ENCODE measurements at regions not wholly inside any gene's neighbourhood (a gene's known extent, or its start where the extent isn't known, plus 50 kb on each side); places are given as distances from the start of the nearest gene placed in this dataset.

- TF ChIP-seq, protein P1, sequence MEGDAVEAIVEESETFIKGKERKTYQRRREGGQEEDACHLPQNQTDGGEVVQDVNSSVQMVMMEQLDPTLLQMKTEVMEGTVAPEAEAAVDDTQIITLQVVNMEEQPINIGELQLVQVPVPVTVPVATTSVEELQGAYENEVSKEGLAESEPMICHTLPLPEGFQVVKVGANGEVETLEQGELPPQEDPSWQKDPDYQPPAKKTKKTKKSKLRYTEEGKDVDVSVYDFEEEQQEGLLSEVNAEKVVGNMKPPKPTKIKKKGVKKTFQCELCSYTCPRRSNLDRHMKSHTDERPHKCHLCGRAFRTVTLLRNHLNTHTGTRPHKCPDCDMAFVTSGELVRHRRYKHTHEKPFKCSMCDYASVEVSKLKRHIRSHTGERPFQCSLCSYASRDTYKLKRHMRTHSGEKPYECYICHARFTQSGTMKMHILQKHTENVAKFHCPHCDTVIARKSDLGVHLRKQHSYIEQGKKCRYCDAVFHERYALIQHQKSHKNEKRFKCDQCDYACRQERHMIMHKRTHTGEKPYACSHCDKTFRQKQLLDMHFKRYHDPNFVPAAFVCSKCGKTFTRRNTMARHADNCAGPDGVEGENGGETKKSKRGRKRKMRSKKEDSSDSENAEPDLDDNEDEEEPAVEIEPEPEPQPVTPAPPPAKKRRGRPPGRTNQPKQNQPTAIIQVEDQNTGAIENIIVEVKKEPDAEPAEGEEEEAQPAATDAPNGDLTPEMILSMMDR (IDR thresholded peaks at IDR 0.05) = no peak
- no peak for TF ChIP-seq POLR2A (IDR thresholded peaks at IDR 0.05)
Observed at GRCh38 chr15:99481951-99482230, 83.9 kb upstream of the MEF2A start.
